ENCODE measurements at regions not wholly inside any gene's neighbourhood (a gene's known extent, or its start where the extent isn't known, plus 50 kb on each side); places are given as distances from the start of the nearest gene placed in this dataset.

GRCh38 chr10:28378986-28379585, 76.2 kb upstream of the MPP7 start:
- TF ChIP-seq CTCF (IDR thresholded peaks at IDR 0.05) (no peak), POLR2A (IDR thresholded peaks at IDR 0.05) (no peak)
